ENCODE measurements at regions not wholly inside any gene's neighbourhood (a gene's known extent, or its start where the extent isn't known, plus 50 kb on each side); places are given as distances from the start of the nearest gene placed in this dataset.

- H3K27ac Mint-ChIP-seq: no peak overlapping the region
- POLR2A ChIA-PET: no interaction called here
Measured at GRCh38 chr18:34978953-34979608, 62.1 kb upstream of the MAPRE2 start.

GRCh38 chr18:34981487-34981886 is 59.7 kb upstream of the MAPRE2 start:
- Mint-ChIP-seq H3K9me3 (no peaks in the 10 kb centered on the region), H3K27me3 (ENCODE audit: low read depth) (peaks cover 54% of the 10 kb centered on the region), H3K27ac (no peak overlapping the region), H3K4me3 (no peak overlapping the region), H3K4me1 (peaks cover 16% of the 10 kb centered on the region), H3K36me3 (no peaks in the 10 kb centered on the region)
- ChIA-PET CTCF (interaction anchor here (1.8 kb wide), 1 partner anchor 146 kb away, joined by 5 read pairs; no protein-coding TSS in a partner anchor), POLR2A (no interaction called here)
- no peak for DNase-seq (ENCODE audit: low spot score)
- no peak for ATAC-seq
- TF ChIP-seq GTF2I (CRISPR knock-in tag; conservative IDR thresholded peaks at IDR 0.05) (no peak), TEAD1 (CRISPR knock-in tag; IDR thresholded peaks at IDR 0.05) (no peak), MYBL2 (CRISPR knock-in tag; IDR thresholded peaks at IDR 0.05) (no peak), USF2 (CRISPR knock-in tag; IDR thresholded peaks at IDR 0.05) (no peak), PRDM15 (CRISPR knock-in tag; IDR thresholded peaks at IDR 0.05) (no peak), ZNF423 (CRISPR knock-in tag; IDR thresholded peaks at IDR 0.05) (no peak), JAZF1 (CRISPR knock-in tag; IDR thresholded peaks at IDR 0.05) (no peak), TEAD4 (CRISPR knock-in tag; IDR thresholded peaks at IDR 0.05) (no peak), HMGXB4 (CRISPR knock-in tag; IDR thresholded peaks at IDR 0.05) (no peak), ZNF671 (CRISPR knock-in tag; IDR thresholded peaks at IDR 0.05) (no peak), AFF4 (CRISPR knock-in tag; IDR thresholded peaks at IDR 0.05; ENCODE audit: borderline replicate concordance) (no peak), FOXP4 (CRISPR knock-in tag; IDR thresholded peaks at IDR 0.05) (no peak), SMAD3 (CRISPR knock-in tag; IDR thresholded peaks at IDR 0.05; ENCODE audit: borderline replicate concordance) (no peak), E2F1 (CRISPR knock-in tag; IDR thresholded peaks at IDR 0.05) (no peak)

More at GRCh38 chr18:34978953-34979608, 62.1 kb upstream of the MAPRE2 start:
- peak; percentile 5; the same call in 1 of the 2 replicates for ATAC-seq
- peak; percentile 14 for DNase-seq (ENCODE audit: low spot score)
- H3K36me3 Mint-ChIP-seq: no peaks in the 10 kb centered on the region
- H3K27me3 Mint-ChIP-seq (ENCODE audit: low read depth): peaks cover 78% of the 10 kb centered on the region
- peaks cover 23% of the 10 kb centered on the region for H3K4me1 Mint-ChIP-seq
- peak overlapping the region; percentile 82 for H3K4me3 Mint-ChIP-seq
- no peaks in the 10 kb centered on the region for H3K9me3 Mint-ChIP-seq
- CTCF ChIA-PET: interaction anchor here (0.5 kb wide), 1 partner anchor 115 kb away, joined by 4 read pairs; no protein-coding TSS in a partner anchor
- no peak for TF ChIP-seq CREM (CRISPR knock-in tag; IDR thresholded peaks at IDR 0.05)
- TF ChIP-seq TCF7 (CRISPR knock-in tag; IDR thresholded peaks at IDR 0.05; ENCODE audit: low read depth): no peak
- no peak for TF ChIP-seq TEAD1 (CRISPR knock-in tag; IDR thresholded peaks at IDR 0.05)
- no peak for TF ChIP-seq FOXJ3 (CRISPR knock-in tag; IDR thresholded peaks at IDR 0.05; ENCODE audit: borderline replicate concordance)
- TF ChIP-seq ATF6 (CRISPR knock-in tag; IDR thresholded peaks at IDR 0.05): no peak
- no peak for TF ChIP-seq ZNF232 (CRISPR knock-in tag; IDR thresholded peaks at IDR 0.05)

All from WTC11 (cell line).